Esophagus squamous epithelium (tissue), 5 donors: ENCODE measurements at regions not wholly inside any gene's neighbourhood (a gene's known extent, or its start where the extent isn't known, plus 50 kb on each side); places are given as distances from the start of the nearest gene placed in this dataset.

ENCODE experiments used
- DNase-seq: peaks from one replicate; lab custom pipeline; 2025; lab: John Stamatoyannopoulos, UW
- H3K27ac ChIP-seq, 4 donors: fragments of 200-600 bp; sonication (generic); one replicate each; pipeline ENCODE4 v1.5.1; 2016 to 2019; ENCODE audit warnings: mild to moderate bottlenecking in 1 of 4
- H3K27me3 ChIP-seq, 4 donors: fragments of 200-600 bp; sonication (generic); 1 replicate in 3 of 4; 2 replicates in 1 of 4; pipeline versions ENCODE4 v1.5.1 to v1.6.0; 2017 to 2021; ENCODE audit warnings: antibody characterized with exemption in 1 of 4
- H3K36me3 ChIP-seq, 3 donors: fragments of 200-600 bp; sonication (generic); one replicate each; pipeline ENCODE4 v1.5.1; 2016 to 2019
- H3K4me1 ChIP-seq, 3 donors: fragments of 200-600 bp; sonication (generic); one replicate each; pipeline ENCODE4 v1.5.1; 2017 to 2019
- H3K4me3 ChIP-seq, 4 donors: fragments of 200-600 bp; sonication (generic); 1 replicate in 3 of 4; 2 replicates in 1 of 4; pipeline ENCODE4 v1.5.1; 2016 to 2019; ENCODE audit warnings: mild to moderate bottlenecking in 2 of 4, moderate library complexity in 1 of 4
- H3K9me3 ChIP-seq, 3 donors: fragments of 200-600 bp; sonication (generic); one replicate each; pipeline ENCODE4 v1.5.1; 2016 to 2019
- CTCF ChIP-seq, 6 experiments: fragments of 450-650 bp in 4 of 6; fragments of 200-600 bp in 2 of 6; sonication (generic) in 2 of 6; IDR thresholded peaks; one replicate each; pipeline ENCODE4 v1.5.1; 2016 to 2019; ENCODE audit warnings: antibody characterized with exemption in 6 of 6, mild to moderate bottlenecking in 4 of 6, moderate library complexity in 4 of 6
- POLR2A ChIP-seq, 4 donors: fragments of 450-650 bp; IDR thresholded peaks; one replicate each; pipeline ENCODE4 v1.6.1; 2017; ENCODE audit warnings: antibody characterized with exemption in 4 of 4, mild to moderate bottlenecking in 4 of 4, moderate library complexity in 3 of 4
- WGBS, 2 donors: methylation state at CpG; one replicate each; pipeline ENCODE4 v1.1.5; 2018; 5-methylcytosine and 5-hydroxymethylcytosine counted together
- intact Hi-C: fragments of 100-400 bp; cut with DNase I; formaldehyde crosslinking; loops from one replicate; pipeline ENCODE4 v1.15.0; 2022
- donor health status: DM: yes; HTN: yes; CAD: no.

- no peaks in the 10 kb centered on the region for H3K27me3 ChIP-seq
- no peak overlapping the region for H3K27ac ChIP-seq
- intact Hi-C loops, result no loop called here
- 78 to 87% methylated on average over 1 of the region's 1 CpG for WGBS, 2 donors
- TF ChIP-seq CTCF (IDR thresholded peaks at IDR 0.05) (no peak), POLR2A (IDR thresholded peaks at IDR 0.05) (no peak)
- H3K36me3 ChIP-seq, result no peaks in the 10 kb centered on the region
- no peaks in the 10 kb centered on the region for H3K4me1 ChIP-seq
- H3K4me3 ChIP-seq, result no peak overlapping the region
- no peaks in the 10 kb centered on the region for H3K9me3 ChIP-seq
- DNase-seq, result no peak
These were observed 307.6 kb upstream of the FLRT2 start for GRCh38 chr14:85222341-85222740.

- H3K4me1 ChIP-seq, result no peaks in the 10 kb centered on the region
- WGBS, 2 donors, result 50 to 64% methylated on average over 3 of the region's 3 CpGs
- no peak for DNase-seq
- H3K9me3 ChIP-seq, result no peaks in the 10 kb centered on the region
- no peaks in the 10 kb centered on the region for H3K27me3 ChIP-seq
- no peak overlapping the region for H3K4me3 ChIP-seq
- no peak for TF ChIP-seq POLR2A (IDR thresholded peaks at IDR 0.05)
- no peak for TF ChIP-seq CTCF (IDR thresholded peaks at IDR 0.05)
- intact Hi-C loops, result no loop called here
- H3K36me3 ChIP-seq, result no peaks in the 10 kb centered on the region
- no peak overlapping the region for H3K27ac ChIP-seq
These were observed 306.3 kb upstream of the FLRT2 start for GRCh38 chr14:85223667-85224066.

GRCh38 chr14:85224241-85224640 lies 305.7 kb upstream of the FLRT2 start:
- intact Hi-C loops, result no loop called here

GRCh38 chr14:85233756-85234155 lies 296.2 kb upstream of the FLRT2 start:
- WGBS, 2 donors, result 51 to 57% methylated on average over 12 of the region's 12 CpGs
- H3K36me3 ChIP-seq, result no peaks in the 10 kb centered on the region
- H3K9me3 ChIP-seq, result no peaks in the 10 kb centered on the region
- no peaks in the 10 kb centered on the region for H3K27me3 ChIP-seq
- no peak overlapping the region for H3K27ac ChIP-seq
- TF ChIP-seq CTCF (IDR thresholded peaks at IDR 0.05), result no peak
- TF ChIP-seq POLR2A (IDR thresholded peaks at IDR 0.05), result no peak
- H3K4me3 ChIP-seq, result no peak overlapping the region
- DNase-seq, result no peak
- intact Hi-C loops, result no loop called here
- no peaks in the 10 kb centered on the region for H3K4me1 ChIP-seq

More at GRCh38 chr14:85224241-85224640, 305.7 kb upstream of the FLRT2 start:
- no peak overlapping the region for H3K27ac ChIP-seq
- H3K4me1 ChIP-seq, result no peaks in the 10 kb centered on the region
- no peak overlapping the region for H3K4me3 ChIP-seq
- no peak for TF ChIP-seq CTCF (IDR thresholded peaks at IDR 0.05)
- TF ChIP-seq POLR2A (IDR thresholded peaks at IDR 0.05), result no peak
- no peak for DNase-seq
- 79 to 83% methylated on average over 3 of the region's 3 CpGs for WGBS, 2 donors
- H3K9me3 ChIP-seq, result no peaks in the 10 kb centered on the region
- H3K36me3 ChIP-seq, result no peaks in the 10 kb centered on the region
- no peaks in the 10 kb centered on the region for H3K27me3 ChIP-seq

GRCh38 chr14:85234156-85235025 lies 295.6 kb upstream of the FLRT2 start:
- TF ChIP-seq CTCF (IDR thresholded peaks at IDR 0.05) (no peak), POLR2A (IDR thresholded peaks at IDR 0.05) (no peak)
- 70 to 87% methylated on average over 10 of the region's 10 CpGs for WGBS, 2 donors

More at GRCh38 chr14:85234156-85235025, 295.6 kb upstream of the FLRT2 start:
- Histone ChIP-seq H3K4me3 (no peak overlapping the region), H3K36me3 (no peaks in the 10 kb centered on the region), H3K9me3 (no peaks in the 10 kb centered on the region), H3K27ac (no peak overlapping the region), H3K27me3 (no peaks in the 10 kb centered on the region), H3K4me1 (no peaks in the 10 kb centered on the region)
- intact Hi-C loops, result no loop called here
- DNase-seq, result no peak
